HG03196 (cell line): ENCODE measurements at regions not wholly inside any gene's neighbourhood (a gene's known extent, or its start where the extent isn't known, plus 50 kb on each side); places are given as distances from the start of the nearest gene placed in this dataset.
"Not testable (repeated sequence)": the region's sequence is repeated elsewhere in the genome, so short reads cannot be mapped to it uniquely, and the experiment has no call there.

Experiments used
- ATAC-seq: cut with Tn5 transposase; IDR thresholded peaks from one replicate; pipeline ENCODE4 v1.9.1; 2021; ENCODE audit not compliant: unreplicated experiment

DNA sequence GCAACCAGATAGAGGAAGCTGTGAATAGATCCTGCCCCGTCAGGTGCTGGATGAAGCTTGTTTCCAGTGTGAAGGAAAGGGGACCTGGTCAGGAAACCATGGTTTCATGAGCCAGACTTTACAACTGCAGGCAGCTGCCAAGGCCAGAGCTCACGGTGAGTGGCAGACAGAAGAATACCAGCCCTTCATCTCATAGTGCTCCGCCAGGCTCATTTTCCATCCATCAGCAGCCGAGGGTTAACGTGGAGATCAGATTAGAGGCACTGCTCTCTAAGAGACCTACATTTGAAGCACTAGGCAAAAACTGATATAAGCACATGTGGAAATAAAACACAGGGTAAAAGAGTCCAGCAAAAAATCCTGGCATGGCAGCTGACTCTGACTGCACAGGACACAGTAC lies 172.4 kb downstream of the CD24 start:
- no peak for ATAC-seq

DNA sequence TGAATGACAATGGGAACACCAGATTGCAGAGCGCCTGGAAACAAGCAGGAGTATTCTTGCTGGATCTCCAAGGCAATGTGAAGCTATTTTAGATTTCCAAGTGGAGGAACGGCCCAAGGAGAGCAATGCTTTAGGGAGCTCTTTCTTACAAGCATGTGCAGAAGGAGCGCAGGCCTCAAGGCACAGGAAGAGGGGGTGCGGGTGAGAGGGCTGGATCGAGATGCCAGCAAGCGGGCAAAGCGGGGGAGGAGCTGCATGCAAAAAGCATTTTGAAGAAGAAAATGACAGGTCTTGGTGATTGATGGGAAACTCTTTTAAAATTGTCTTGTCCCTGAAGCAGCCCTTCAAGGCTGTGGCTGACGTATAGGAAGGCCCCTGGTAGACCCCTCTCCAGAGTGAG lies 171.9 kb downstream of the QRSL1 start:
- no peak for ATAC-seq

DNA sequence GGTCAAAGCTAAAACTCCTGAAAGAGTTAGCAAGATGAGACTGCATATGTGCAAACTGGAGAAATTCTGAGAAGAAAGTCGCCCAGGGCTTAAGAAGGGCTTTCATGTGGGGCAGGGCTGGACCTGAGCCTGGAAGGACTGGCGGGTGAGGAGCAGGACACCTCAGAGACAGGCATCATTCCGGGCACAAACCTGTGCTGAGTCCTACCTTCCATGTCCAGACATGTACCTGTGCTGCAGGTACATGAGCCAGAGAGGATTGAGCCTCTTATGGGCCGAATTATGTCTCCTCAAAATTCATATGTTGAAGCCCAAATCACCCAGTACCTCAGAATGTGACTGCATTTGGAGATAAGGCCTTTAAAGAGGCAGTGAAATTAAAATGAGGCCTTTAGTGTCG lies 171.0 kb downstream of the QRSL1 start:
- ATAC-seq, result no peak

DNA sequence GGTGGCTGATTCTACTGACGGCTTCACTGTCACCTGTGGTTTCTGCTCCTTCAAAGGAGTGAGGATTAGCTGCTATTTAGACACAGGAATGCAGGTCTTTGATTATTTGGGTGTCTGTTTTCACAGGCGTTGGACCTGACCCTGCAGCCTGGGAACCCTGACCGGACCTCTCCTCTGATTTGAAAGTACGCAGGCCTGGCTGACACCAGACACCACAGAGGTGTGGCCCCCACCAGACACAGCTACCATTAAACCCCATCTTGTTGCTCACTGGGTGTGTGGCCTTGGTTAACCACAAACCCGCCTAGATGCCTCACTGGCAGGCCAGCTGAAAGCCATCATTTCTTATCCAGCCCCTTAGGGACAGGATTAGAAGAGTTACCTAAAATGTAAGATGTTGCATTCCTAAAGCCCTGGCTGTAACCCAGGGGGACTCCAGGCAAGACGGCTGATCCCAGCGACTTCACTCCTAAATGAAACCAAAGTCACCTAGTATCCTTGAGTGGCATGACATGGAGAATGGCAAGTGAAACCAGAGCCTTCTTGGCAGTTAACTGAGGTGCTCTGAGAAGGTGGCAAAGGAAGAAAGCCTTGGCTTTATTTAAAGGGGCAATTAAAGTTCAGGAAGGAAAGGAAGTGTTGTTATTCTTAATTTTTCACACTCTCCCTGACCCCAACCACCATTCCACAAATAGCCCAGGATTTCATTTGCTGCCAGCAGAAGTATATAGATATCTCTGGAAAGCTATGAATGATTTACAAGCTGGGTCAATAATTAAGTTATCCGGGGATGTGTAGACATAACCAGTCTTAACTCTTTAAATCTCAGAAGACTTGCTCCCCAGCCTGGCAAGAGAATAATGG lies 169.9 kb downstream of the QRSL1 start:
- ATAC-seq, result peak; percentile 87

DNA sequence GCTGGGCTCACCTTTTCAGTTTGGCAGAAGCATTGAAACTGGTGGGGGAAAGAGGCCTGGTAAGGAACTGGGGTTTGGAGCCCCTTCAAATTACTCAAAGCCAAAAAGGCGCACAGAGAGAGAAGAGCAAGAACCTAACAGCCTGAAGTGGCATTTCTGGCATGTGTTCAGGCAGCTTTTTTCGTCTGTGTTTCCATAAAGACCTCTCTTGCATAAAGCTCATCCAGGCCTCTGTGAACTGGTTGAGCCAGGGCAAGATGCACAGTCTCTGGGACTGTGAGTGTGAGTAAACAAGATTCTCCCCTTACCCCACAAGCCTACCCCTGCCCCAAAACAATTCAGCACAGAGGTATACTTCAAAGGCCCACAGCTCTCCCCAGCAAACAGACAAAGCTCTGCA lies 167.8 kb downstream of the QRSL1 start:
- no peak for ATAC-seq

DNA sequence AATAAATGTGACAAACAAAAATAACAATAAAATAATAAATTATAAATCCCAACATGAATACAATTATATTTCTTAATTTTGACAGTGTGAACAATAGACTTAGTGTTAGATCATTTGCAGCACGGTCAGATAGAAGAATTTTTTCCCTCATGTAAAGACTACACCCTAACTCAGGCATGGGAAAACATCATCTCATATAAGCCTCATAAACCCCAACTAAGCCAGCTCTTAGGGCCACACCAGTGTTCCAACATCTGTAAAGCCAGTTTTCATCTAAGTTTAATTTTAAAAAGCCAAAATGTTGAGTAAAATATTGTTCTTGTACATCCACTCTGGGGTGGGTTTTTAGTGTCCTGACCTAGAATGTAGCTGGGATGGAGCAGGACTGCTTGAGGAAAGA lies 167.4 kb downstream of the QRSL1 start:
- ATAC-seq, result no peak

GRCh38 chr6:106794129-106794528 lies 164.8 kb downstream of the QRSL1 start:
- no peak for ATAC-seq

- ATAC-seq, result no peak
These were observed 163.3 kb downstream of the QRSL1 start for GRCh38 chr6:106792536-106793236.

DNA sequence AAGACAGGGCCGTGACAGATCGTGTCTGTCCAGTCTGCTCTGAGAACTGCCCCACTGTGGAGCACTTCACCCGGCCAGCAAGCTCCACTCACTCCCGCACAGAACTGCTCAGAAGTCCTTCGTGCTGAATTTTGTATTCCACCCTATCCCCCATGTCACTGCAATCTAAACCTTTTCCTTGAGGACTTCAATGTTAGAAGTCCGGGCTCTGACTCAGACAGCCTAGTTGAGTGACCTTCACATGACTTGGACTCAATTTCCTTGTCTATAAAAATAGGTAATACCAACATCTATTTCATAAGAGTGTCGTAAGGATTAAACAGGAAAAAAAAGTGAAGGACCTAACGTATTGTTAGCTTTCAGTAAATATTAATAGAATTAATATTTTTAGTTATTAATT lies 161.6 kb downstream of the QRSL1 start:
- ATAC-seq, result no peak

GRCh38 chr6:106790149-106790770 lies 160.9 kb downstream of the QRSL1 start:
- ATAC-seq, result no peak

GRCh38 chr6:106789428-106790148 lies 160.2 kb downstream of the QRSL1 start:
- ATAC-seq, result no peak

GRCh38 chr6:106788761-106789160 lies 159.4 kb downstream of the QRSL1 start:
- no peak for ATAC-seq

DNA sequence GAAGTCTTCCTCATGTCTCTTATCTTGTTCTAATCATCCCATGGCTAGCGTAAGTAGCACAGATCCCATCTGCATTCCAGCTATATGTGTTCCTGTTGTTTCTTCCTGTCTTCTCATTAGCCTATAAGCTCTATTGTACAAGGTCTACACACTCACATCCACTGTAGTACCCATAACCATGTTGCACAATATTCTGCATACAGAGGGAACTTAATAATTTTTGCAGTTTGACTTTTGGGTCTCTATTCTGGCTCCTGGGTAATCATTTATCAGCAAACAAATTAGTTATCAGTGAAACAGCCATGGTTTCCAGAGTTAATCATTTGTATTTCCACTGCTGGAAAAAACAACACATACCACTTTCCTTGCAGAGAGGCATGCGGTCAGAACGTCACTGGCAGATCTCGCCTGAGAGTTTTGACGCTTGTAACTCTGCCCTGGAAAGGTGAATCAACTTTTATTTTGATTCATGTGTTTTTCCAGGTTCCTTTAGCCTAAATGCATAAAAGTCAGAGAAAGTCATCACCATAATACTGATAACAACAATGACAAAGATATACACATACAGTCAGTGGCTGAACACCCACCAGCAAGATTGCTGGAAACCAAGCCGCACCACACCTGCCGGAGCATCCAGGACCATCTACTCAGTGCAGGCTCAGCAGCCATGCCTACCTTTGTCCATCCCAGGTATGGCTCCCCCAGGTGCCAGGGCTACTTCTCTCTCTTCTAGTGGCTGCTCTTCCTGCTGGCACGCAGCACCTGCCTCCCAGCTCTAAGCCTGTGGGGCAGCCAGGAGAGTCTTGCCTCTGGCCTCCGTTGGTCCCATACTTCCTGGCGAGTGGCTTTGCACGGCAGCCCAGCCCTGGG lies 158.2 kb downstream of the QRSL1 start:
- ATAC-seq, result no peak

DNA sequence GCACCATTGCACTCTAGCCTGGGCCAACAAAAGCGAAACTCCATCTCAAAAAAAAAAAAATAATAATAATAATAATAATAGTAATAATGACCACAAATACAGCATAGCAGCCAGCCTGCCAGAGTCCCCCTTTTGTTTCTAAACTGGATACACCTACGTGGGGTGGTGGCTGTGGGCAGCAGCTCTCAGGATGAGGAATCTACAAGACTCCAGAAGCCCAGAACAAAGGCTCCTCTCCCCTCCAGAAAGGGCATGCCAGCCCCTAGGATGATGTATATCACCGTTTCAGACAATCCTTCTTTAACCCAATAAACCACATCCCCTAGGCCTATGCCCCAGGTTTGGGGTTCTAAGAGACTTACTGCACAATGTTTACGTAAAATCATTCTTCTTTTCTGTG lies 155.9 kb downstream of the QRSL1 start:
- ATAC-seq, result no peak

DNA sequence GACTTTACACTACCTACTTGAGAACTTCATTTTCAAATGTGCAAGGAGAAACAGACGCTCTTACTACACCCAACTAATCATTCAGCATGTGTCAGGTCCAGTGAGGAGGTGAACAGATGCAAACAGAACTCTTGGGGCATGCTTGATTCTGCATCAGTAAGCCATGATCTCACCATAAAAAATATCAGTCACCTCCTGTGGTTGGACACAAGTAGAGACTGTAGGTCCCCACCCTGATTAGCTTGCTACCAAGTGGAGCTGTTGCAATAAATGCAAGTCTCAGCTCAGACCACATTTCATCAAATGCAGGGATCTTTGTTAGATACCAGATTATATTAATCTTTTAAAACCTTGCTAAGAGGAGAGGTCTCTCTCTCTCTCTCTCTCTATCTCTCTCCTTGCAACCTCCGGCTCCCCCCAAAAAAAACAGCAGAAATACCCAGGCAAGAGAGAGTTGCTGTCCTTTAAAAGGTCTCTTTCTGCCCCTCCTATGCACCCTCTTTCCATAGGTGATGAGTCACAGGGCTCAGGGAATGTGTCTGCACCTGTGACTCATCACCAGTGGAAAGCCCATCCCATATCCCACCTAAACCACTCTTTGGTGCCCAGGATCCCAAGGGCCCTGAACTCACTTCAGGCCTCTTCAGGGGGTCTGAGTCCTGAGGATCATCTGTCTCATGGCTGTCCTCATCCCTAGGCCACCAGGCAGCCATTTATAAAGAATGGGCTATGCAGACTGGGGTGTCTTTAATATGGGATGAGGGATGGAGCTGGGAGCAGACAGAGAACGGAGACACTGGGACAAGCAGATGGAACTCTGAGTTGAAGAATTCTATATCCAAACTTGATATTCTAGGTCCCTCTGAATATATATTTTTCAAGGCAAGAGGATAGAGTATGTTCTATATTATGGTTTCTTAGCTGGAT lies 154.5 kb downstream of the QRSL1 start:
- no peak for ATAC-seq

DNA sequence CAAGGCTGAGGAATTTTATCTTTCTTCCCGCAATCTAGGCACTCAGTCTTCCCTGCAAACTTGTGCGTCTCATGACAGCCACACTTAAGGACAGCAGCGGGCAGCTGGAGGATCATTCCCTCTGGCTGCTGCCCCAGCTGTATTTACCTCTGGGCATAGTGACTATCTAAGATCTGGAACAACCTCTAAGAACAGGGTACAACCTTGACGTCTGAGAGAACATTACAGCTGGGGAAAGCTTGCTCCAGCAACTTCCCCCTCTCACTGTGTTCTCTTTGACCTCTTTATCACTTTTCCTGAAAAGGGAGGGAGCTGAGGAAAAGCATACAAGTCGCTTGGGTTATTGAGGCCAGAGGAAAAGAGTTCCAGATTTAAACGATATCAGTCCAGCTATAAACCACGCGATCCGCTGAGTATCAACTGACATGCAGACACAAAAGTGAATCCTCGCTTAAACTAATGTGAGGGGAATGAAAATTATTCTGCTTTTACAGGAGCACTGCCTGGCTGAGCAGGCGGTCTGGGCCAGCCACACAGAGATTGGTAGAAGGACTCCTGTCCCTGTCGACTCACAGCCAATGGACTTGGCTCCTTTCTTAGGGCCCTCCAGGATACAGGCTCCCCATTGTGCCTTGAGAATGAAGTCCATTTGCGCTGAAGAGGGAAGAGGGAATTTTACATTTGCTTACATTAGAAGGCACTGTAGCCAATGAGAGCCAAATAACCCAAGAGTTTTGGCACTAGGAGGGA lies 153.3 kb downstream of the QRSL1 start:
- ATAC-seq, result no peak

- ATAC-seq, result not testable (repeated sequence)
These were observed 150.2 kb downstream of the QRSL1 start for GRCh38 chr6:106779552-106779951.

GRCh38 chr6:106778943-106779342 lies 149.6 kb downstream of the QRSL1 start:
- no peak for ATAC-seq
